Ramos (cell line): ENCODE measurements at regions not wholly inside any gene's neighbourhood (a gene's known extent, or its start where the extent isn't known, plus 50 kb on each side); places are given as distances from the start of the nearest gene placed in this dataset.
"Not testable (repeated sequence)": the region's sequence is repeated elsewhere in the genome, so short reads cannot be mapped to it uniquely, and the experiment has no call there.

Experiments used
- in situ Hi-C: fragments of 300-500 bp; cut with MboI; formaldehyde crosslinking; loops from one replicate; pipeline ENCODE4 v1.14.3; 2022; ENCODE audit warnings: low sequenced_read_pairs; ENCODE audit not compliant: unreplicated experiment

- in situ Hi-C loops, result not testable (repeated sequence)
These were observed 1215.0 kb upstream of the ATXN8OS start for GRCh38 chr13:68892596-68892995.

GRCh38 chr13:68890101-68890500, 1217.5 kb upstream of the ATXN8OS start:
- in situ Hi-C loops, result not testable (repeated sequence)

GRCh38 chr13:68888832-68889231, 1218.8 kb upstream of the ATXN8OS start:
- in situ Hi-C loops, result no loop called here

GRCh38 chr13:68872338-68872737, 1235.3 kb upstream of the ATXN8OS start:
- in situ Hi-C loops, result no loop called here

- in situ Hi-C loops, result no loop called here
These were observed 1256.6 kb upstream of the ATXN8OS start for GRCh38 chr13:68851026-68851425.

- in situ Hi-C loops, result no loop called here
These were observed 1257.5 kb upstream of the ATXN8OS start for GRCh38 chr13:68850160-68850559.

- in situ Hi-C loops, result no loop called here
These were observed 1261.0 kb upstream of the ATXN8OS start for GRCh38 chr13:68846663-68847062.

GRCh38 chr13:68834375-68834774, 1273.3 kb upstream of the ATXN8OS start:
- in situ Hi-C loops, result no loop called here

- in situ Hi-C loops, result no loop called here
These were observed 1290.9 kb upstream of the ATXN8OS start for GRCh38 chr13:68816715-68817114.

GRCh38 chr13:68813180-68813796, 1294.3 kb upstream of the ATXN8OS start:
- in situ Hi-C loops, result no loop called here

GRCh38 chr13:68810660-68811059, 1297.0 kb upstream of the ATXN8OS start:
- in situ Hi-C loops, result no loop called here

- in situ Hi-C loops, result no loop called here
These were observed 1299.2 kb upstream of the ATXN8OS start for GRCh38 chr13:68808456-68808855.

- in situ Hi-C loops, result no loop called here
These were observed 1301.5 kb upstream of the ATXN8OS start for GRCh38 chr13:68806125-68806524.

- in situ Hi-C loops, result no loop called here
These were observed 1323.4 kb upstream of the ATXN8OS start for GRCh38 chr13:68784275-68784674.

- in situ Hi-C loops, result no loop called here
These were observed 1348.0 kb upstream of the ATXN8OS start for GRCh38 chr13:68759617-68760016.

- in situ Hi-C loops, result no loop called here
These were observed 1357.8 kb upstream of the ATXN8OS start for GRCh38 chr13:68749796-68750195.

GRCh38 chr13:68748038-68748437, 1359.6 kb upstream of the ATXN8OS start:
- in situ Hi-C loops, result no loop called here

- in situ Hi-C loops, result no loop called here
These were observed 1362.1 kb upstream of the ATXN8OS start for GRCh38 chr13:68745502-68745901.

GRCh38 chr13:68736961-68737360, 1370.7 kb upstream of the ATXN8OS start:
- in situ Hi-C loops, result no loop called here

GRCh38 chr13:68727798-68728197, 1379.8 kb upstream of the ATXN8OS start:
- in situ Hi-C loops, result no loop called here

GRCh38 chr13:68727165-68727564, 1380.5 kb upstream of the ATXN8OS start:
- in situ Hi-C loops, result no loop called here

GRCh38 chr13:68719815-68720214, 1387.8 kb upstream of the ATXN8OS start:
- in situ Hi-C loops, result no loop called here

GRCh38 chr13:68715651-68716050, 1392.0 kb upstream of the ATXN8OS start:
- in situ Hi-C loops, result no loop called here
